Transverse colon (tissue), 4 donors: ENCODE measurements at regions not wholly inside any gene's neighbourhood (a gene's known extent, or its start where the extent isn't known, plus 50 kb on each side); places are given as distances from the start of the nearest gene placed in this dataset.

Experiments used
- EP300 ChIP-seq: sonication (generic); formaldehyde crosslinking; IDR thresholded peaks from one replicate; pipeline ENCODE4 v1.6.1; 2017; ENCODE audit warnings: antibody characterized with exemption, low read depth
- POLR2A ChIP-seq: fragments of 450-650 bp; IDR thresholded peaks from one replicate; pipeline ENCODE4 v1.6.1; 2016; ENCODE audit warnings: antibody characterized with exemption, mild to moderate bottlenecking, moderate library complexity
- POLR2AphosphoS5 ChIP-seq, 3 donors: sonication (generic); formaldehyde crosslinking; IDR thresholded peaks; one replicate each; pipeline ENCODE4 v1.6.1; 2016; ENCODE audit warnings: antibody characterized with exemption in 3 of 3
- TF ChIP-seq, protein P1 (sequence below), 5 experiments: fragments of 200-600 bp in 3 of 5; fragments of 450-650 bp in 2 of 5; sonication (generic) in 3 of 5; IDR thresholded peaks; 1 replicate in 2 of 5; 2 replicates in 3 of 5; pipeline ENCODE4 v1.5.1; 2016 to 2017; ENCODE audit warnings: antibody characterized with exemption in 5 of 5, inconsistent platforms in 3 of 5, mild to moderate bottlenecking in 2 of 5, moderate library complexity in 1 of 5

DNA sequence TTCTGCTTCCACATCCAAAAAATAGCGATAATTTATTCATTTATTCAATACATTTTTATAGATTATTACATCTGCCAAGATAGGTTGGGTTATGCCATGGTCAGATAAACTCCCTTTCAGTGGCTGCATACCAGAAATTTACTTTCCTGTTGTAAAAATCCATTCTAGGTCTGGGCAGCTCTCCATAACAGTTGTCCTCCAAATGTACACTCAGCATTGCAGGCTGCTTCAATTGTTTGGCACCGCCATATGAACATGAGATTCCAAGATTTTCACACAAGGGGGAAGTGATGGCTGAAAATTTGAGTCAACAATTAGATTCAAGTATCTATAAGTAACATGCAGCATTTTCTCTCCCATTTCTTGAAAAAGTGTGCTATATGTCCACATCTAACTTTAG is 568.7 kb downstream of the ETV1 start:
- TF ChIP-seq, protein P1, sequence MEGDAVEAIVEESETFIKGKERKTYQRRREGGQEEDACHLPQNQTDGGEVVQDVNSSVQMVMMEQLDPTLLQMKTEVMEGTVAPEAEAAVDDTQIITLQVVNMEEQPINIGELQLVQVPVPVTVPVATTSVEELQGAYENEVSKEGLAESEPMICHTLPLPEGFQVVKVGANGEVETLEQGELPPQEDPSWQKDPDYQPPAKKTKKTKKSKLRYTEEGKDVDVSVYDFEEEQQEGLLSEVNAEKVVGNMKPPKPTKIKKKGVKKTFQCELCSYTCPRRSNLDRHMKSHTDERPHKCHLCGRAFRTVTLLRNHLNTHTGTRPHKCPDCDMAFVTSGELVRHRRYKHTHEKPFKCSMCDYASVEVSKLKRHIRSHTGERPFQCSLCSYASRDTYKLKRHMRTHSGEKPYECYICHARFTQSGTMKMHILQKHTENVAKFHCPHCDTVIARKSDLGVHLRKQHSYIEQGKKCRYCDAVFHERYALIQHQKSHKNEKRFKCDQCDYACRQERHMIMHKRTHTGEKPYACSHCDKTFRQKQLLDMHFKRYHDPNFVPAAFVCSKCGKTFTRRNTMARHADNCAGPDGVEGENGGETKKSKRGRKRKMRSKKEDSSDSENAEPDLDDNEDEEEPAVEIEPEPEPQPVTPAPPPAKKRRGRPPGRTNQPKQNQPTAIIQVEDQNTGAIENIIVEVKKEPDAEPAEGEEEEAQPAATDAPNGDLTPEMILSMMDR (IDR thresholded peaks at IDR 0.05) = no peak
- TF ChIP-seq POLR2AphosphoS5 (IDR thresholded peaks at IDR 0.05) (no peak), POLR2A (no peak), EP300 (no peak)
